ENCODE measurements at regions not wholly inside any gene's neighbourhood (a gene's known extent, or its start where the extent isn't known, plus 50 kb on each side); places are given as distances from the start of the nearest gene placed in this dataset.

DNA sequence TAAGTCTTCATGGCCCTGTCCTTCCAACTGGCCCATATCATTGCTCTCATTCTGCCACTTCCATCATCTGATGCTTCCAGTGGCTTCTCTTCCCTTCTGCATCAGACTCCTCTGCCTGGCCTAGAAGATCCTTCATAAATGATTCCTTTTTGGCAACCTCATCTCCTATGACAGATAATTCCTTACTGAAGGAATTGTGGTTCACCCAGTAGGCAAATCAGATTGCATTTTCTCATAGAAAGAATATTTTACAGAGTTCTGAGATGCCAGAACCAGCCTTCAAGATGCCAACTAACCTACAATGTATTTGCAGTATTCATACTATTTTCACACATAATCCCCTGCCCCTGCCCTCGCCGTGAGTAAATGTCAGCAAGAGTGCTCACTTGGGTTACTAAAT, 423.0 kb upstream of the TGFBR2 start:
- H3K4me3 ChIP-seq = no peak overlapping the region
- TF ChIP-seq, protein P1, sequence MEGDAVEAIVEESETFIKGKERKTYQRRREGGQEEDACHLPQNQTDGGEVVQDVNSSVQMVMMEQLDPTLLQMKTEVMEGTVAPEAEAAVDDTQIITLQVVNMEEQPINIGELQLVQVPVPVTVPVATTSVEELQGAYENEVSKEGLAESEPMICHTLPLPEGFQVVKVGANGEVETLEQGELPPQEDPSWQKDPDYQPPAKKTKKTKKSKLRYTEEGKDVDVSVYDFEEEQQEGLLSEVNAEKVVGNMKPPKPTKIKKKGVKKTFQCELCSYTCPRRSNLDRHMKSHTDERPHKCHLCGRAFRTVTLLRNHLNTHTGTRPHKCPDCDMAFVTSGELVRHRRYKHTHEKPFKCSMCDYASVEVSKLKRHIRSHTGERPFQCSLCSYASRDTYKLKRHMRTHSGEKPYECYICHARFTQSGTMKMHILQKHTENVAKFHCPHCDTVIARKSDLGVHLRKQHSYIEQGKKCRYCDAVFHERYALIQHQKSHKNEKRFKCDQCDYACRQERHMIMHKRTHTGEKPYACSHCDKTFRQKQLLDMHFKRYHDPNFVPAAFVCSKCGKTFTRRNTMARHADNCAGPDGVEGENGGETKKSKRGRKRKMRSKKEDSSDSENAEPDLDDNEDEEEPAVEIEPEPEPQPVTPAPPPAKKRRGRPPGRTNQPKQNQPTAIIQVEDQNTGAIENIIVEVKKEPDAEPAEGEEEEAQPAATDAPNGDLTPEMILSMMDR (IDR thresholded peaks at IDR 0.05; ENCODE audit: low read depth, low read length) = no peak
- no peaks in the 10 kb centered on the region for H3K9me3 ChIP-seq (ENCODE audit: low read depth)
- H3K27ac ChIP-seq = no peak overlapping the region
- H3K27me3 ChIP-seq = no peaks in the 10 kb centered on the region
- no peaks in the 10 kb centered on the region for H3K36me3 ChIP-seq
- H3K4me1 ChIP-seq (ENCODE audit: low read depth) = no peaks in the 10 kb centered on the region
- DNase-seq (ENCODE audit: low read depth in 1 of 2, low spot score in 1 of 2) = no peak

DNA sequence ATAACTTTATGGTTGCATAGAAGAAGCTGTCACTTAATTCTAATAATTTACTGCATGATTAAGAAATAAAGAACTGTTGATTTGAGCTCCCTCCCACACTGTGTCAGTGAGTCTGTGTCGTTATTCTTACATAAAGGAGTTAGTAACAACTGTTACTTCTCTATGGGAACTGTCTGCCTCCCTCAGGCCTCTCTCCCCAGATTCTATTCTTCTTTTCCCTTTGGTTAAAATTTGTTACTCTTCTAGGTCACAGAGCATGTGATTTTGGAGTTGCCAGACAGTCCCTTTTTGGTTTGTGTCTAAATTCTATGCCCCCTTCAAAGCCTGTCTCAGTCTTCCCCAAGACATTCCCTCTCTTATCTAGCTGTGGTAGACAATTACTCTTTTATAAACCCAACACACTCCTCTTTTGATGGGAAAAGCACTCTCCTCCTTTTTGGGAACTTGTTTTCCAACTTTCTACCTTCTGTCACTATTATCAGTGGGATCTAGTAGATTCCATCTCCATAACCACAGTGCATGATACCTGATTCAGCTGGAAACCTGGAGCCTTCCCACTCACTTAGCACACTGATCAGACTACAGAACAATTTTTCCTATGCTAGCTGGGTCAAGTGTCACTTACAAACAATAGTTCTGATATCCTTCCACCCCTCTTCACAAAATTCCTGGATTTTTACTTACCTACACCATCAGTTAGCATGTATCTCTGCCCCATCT, 422.1 kb upstream of the TGFBR2 start:
- no peak for DNase-seq (ENCODE audit: low read depth in 1 of 2, low spot score in 1 of 2)
- Histone ChIP-seq H3K36me3 (no peaks in the 10 kb centered on the region), H3K9me3 (ENCODE audit: low read depth) (no peaks in the 10 kb centered on the region), H3K4me1 (ENCODE audit: low read depth) (no peaks in the 10 kb centered on the region), H3K27me3 (no peaks in the 10 kb centered on the region), H3K4me3 (no peak overlapping the region), H3K27ac (no peak overlapping the region)
- TF ChIP-seq, protein P1 (IDR thresholded peaks at IDR 0.05; ENCODE audit: low read depth, low read length) = no peak

- DNase-seq (ENCODE audit: low read depth in 1 of 2, low spot score in 1 of 2) = no peak
- no peaks in the 10 kb centered on the region for H3K4me1 ChIP-seq (ENCODE audit: low read depth)
- H3K9me3 ChIP-seq (ENCODE audit: low read depth) = no peaks in the 10 kb centered on the region
- no peaks in the 10 kb centered on the region for H3K27me3 ChIP-seq
- no peak overlapping the region for H3K27ac ChIP-seq
- no peak overlapping the region for H3K4me3 ChIP-seq
- H3K36me3 ChIP-seq = no peaks in the 10 kb centered on the region
- TF ChIP-seq, protein P1 (IDR thresholded peaks at IDR 0.05; ENCODE audit: low read depth, low read length) = no peak
Measured at GRCh38 chr3:30185872-30186271, 420.5 kb upstream of the TGFBR2 start.

- Histone ChIP-seq H3K4me1 (ENCODE audit: low read depth) (no peaks in the 10 kb centered on the region), H3K27me3 (no peaks in the 10 kb centered on the region), H3K36me3 (no peaks in the 10 kb centered on the region), H3K4me3 (no peak overlapping the region), H3K9me3 (ENCODE audit: low read depth) (no peaks in the 10 kb centered on the region), H3K27ac (no peak overlapping the region)
- no peak for DNase-seq (ENCODE audit: low read depth in 1 of 2, low spot score in 1 of 2)
- TF ChIP-seq, protein P1 (IDR thresholded peaks at IDR 0.05; ENCODE audit: low read depth, low read length) = no peak
Measured at GRCh38 chr3:30186741-30187219, 419.6 kb upstream of the TGFBR2 start.

DNA sequence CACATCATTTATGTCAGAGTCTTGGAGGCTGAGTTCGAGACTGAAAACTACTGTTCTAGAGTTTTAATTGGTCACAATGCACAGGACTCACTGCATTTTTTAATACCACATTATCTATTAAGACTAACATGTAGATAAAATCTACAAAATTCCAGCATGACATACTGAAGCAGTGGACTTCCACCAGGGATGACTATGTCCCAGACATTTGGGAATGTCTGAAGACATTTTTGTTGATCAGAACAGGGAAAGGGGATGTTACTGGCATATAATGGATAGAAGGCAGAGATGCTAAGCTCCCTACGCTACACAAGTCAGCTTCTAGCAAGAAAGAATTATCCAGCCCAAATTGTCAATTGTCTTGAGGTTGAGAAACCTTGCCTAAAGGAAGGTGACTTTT, 419.0 kb upstream of the TGFBR2 start:
- no peaks in the 10 kb centered on the region for H3K9me3 ChIP-seq (ENCODE audit: low read depth)
- no peaks in the 10 kb centered on the region for H3K36me3 ChIP-seq
- H3K4me1 ChIP-seq (ENCODE audit: low read depth) = no peaks in the 10 kb centered on the region
- H3K27ac ChIP-seq = no peak overlapping the region
- no peaks in the 10 kb centered on the region for H3K27me3 ChIP-seq
- DNase-seq (ENCODE audit: low read depth in 1 of 2, low spot score in 1 of 2) = no peak
- no peak overlapping the region for H3K4me3 ChIP-seq
- TF ChIP-seq, protein P1 (IDR thresholded peaks at IDR 0.05; ENCODE audit: low read depth, low read length) = no peak

All from cardiac muscle cell (in vitro differentiated cells and primary cell).